Right hindlimb (tissue), 1 donor: ENCODE measurements at regions not wholly inside any gene's neighbourhood (a gene's known extent, or its start where the extent isn't known, plus 50 kb on each side); places are given as distances from the start of the nearest gene placed in this dataset.
"Not testable (repeated sequence)": the region's sequence is repeated elsewhere in the genome, so short reads cannot be mapped to it uniquely, and the experiment has no call there.

Source experiments
- DNase-seq: peaks from one replicate; pipeline ENCODE4 v3.0.0-alpha.2; 2018

GRCh38 chr3:30475809-30476178, 130.6 kb upstream of the TGFBR2 start:
- DNase-seq = no peak

GRCh38 chr3:30476368-30477084, 129.9 kb upstream of the TGFBR2 start:
- DNase-seq = no peak

GRCh38 chr3:30477149-30477921, 129.1 kb upstream of the TGFBR2 start:
- DNase-seq = no peak

- not testable (repeated sequence) for DNase-seq
Measured at GRCh38 chr3:30479737-30480136, 126.7 kb upstream of the TGFBR2 start.

- DNase-seq = not testable (repeated sequence)
Measured at GRCh38 chr3:30480156-30480555, 126.2 kb upstream of the TGFBR2 start.

- no peak for DNase-seq
Measured at GRCh38 chr3:30480587-30480986, 125.8 kb upstream of the TGFBR2 start.

GRCh38 chr3:30481241-30481640, 125.2 kb upstream of the TGFBR2 start:
- DNase-seq = no peak

- not testable (repeated sequence) for DNase-seq
Measured at GRCh38 chr3:30484229-30484628, 122.2 kb upstream of the TGFBR2 start.

GRCh38 chr3:30486368-30486767, 120.0 kb upstream of the TGFBR2 start:
- DNase-seq = no peak

GRCh38 chr3:30488070-30488756, 118.2 kb upstream of the TGFBR2 start:
- no peak for DNase-seq

- DNase-seq = no peak
Measured at GRCh38 chr3:30492322-30493192, 113.8 kb upstream of the TGFBR2 start.

GRCh38 chr3:30493911-30494311, 112.5 kb upstream of the TGFBR2 start:
- no peak for DNase-seq

- no peak for DNase-seq
Measured at GRCh38 chr3:30495172-30496065, 111.0 kb upstream of the TGFBR2 start.

GRCh38 chr3:30496066-30496966, 110.1 kb upstream of the TGFBR2 start:
- peak; percentile 61 for DNase-seq

- no peak for DNase-seq
Measured at GRCh38 chr3:30498587-30498967, 107.8 kb upstream of the TGFBR2 start.

GRCh38 chr3:30500666-30501399, 105.6 kb upstream of the TGFBR2 start:
- no peak for DNase-seq

- no peak for DNase-seq
Measured at GRCh38 chr3:30501526-30501925, 104.9 kb upstream of the TGFBR2 start.

- DNase-seq = no peak
Measured at GRCh38 chr3:30502051-30502741, 104.2 kb upstream of the TGFBR2 start.

GRCh38 chr3:30502742-30503073, 103.7 kb upstream of the TGFBR2 start:
- DNase-seq = no peak
